Right atrium auricular region (tissue), 2 donors: ENCODE measurements at regions not wholly inside any gene's neighbourhood (a gene's known extent, or its start where the extent isn't known, plus 50 kb on each side); places are given as distances from the start of the nearest gene placed in this dataset.

Experiments used
- DNase-seq: peaks from one replicate; pipeline ENCODE4 v3.0.0-alpha.2; 2019; ENCODE audit warnings: low spot score
- H3K27ac ChIP-seq, 2 donors: fragments of 200-600 bp; sonication (generic); 1 replicate in 1 of 2; 2 replicates in 1 of 2; pipeline ENCODE4 v1.5.1; 2016 to 2019
- H3K27me3 ChIP-seq, 2 donors: fragments of 200-600 bp; sonication (generic); one replicate each; pipeline versions ENCODE4 v1.5.1 to v1.6.0; 2017 to 2019
- H3K36me3 ChIP-seq: fragments of 200-600 bp; sonication (generic); one replicate; pipeline ENCODE4 v1.5.1; 2016
- H3K4me1 ChIP-seq, 2 donors: fragments of 200-600 bp; sonication (generic); one replicate each; pipeline versions ENCODE4 v1.5.1 to v1.6.0; 2017 to 2019
- H3K4me3 ChIP-seq, 2 donors: fragments of 200-600 bp; sonication (generic); 1 replicate in 1 of 2; 2 replicates in 1 of 2; pipeline ENCODE4 v1.5.1; 2017 to 2019; ENCODE audit warnings: mild to moderate bottlenecking in 1 of 2, moderate library complexity in 1 of 2
- H3K9me3 ChIP-seq, 2 donors: fragments of 200-600 bp; sonication (generic); one replicate each; pipeline ENCODE4 v1.5.1; 2019
- TF ChIP-seq, protein P1 (sequence below), 2 donors: fragments of 200-600 bp; sonication (generic); IDR thresholded peaks; one replicate each; pipeline ENCODE4 v1.5.1; 2019; ENCODE audit warnings: antibody characterized with exemption in 2 of 2

- H3K27me3 ChIP-seq, result no peaks in the 10 kb centered on the region
- TF ChIP-seq, protein P1, sequence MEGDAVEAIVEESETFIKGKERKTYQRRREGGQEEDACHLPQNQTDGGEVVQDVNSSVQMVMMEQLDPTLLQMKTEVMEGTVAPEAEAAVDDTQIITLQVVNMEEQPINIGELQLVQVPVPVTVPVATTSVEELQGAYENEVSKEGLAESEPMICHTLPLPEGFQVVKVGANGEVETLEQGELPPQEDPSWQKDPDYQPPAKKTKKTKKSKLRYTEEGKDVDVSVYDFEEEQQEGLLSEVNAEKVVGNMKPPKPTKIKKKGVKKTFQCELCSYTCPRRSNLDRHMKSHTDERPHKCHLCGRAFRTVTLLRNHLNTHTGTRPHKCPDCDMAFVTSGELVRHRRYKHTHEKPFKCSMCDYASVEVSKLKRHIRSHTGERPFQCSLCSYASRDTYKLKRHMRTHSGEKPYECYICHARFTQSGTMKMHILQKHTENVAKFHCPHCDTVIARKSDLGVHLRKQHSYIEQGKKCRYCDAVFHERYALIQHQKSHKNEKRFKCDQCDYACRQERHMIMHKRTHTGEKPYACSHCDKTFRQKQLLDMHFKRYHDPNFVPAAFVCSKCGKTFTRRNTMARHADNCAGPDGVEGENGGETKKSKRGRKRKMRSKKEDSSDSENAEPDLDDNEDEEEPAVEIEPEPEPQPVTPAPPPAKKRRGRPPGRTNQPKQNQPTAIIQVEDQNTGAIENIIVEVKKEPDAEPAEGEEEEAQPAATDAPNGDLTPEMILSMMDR (IDR thresholded peaks at IDR 0.05), result no peak
- DNase-seq, result no peak
- H3K36me3 ChIP-seq, result no peaks in the 10 kb centered on the region
- H3K4me3 ChIP-seq, result no peak overlapping the region
- no peak overlapping the region for H3K27ac ChIP-seq
- no peaks in the 10 kb centered on the region for H3K9me3 ChIP-seq
- no peaks in the 10 kb centered on the region for H3K4me1 ChIP-seq
Observed at GRCh38 chr18:61662726-61663125, 230.1 kb downstream of the RNF152 start.

- no peak overlapping the region for H3K27ac ChIP-seq
Observed at GRCh38 chr18:61658431-61658830, 234.4 kb downstream of the RNF152 start.

DNA sequence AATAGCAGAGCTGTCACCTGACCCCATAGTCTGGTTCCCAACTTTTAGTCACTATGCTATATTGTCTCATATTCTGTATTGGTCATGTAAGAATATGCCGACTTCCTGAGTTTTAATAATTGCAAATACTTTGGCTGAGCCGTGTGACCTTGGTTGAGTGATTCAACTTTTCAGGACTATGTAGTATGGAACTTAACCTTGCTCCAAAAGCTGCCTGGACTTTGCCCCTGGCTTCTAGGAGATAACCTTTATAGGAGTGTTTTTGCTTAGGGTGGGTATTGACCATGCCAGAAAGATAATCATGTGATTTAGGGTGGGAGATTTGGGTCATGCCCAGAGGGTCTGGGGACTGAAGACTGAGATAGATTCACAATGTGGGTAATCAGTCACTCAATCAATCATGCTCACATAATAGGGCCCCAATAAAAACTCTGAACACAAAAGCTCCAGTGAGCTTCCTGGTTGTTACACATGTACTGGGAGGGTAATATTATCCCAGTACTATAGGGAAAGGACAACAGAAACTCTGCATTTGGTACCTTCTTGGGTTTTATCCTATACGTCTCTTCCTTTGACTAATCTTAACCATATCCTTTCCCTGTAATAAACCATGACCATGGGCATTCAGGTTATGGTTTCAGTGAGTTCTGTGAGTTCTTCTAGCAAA, 235.6 kb downstream of the RNF152 start:
- no peak overlapping the region for H3K4me3 ChIP-seq
- H3K9me3 ChIP-seq, result no peaks in the 10 kb centered on the region
- DNase-seq, result no peak
- no peaks in the 10 kb centered on the region for H3K36me3 ChIP-seq
- no peak overlapping the region for H3K27ac ChIP-seq
- H3K4me1 ChIP-seq, result no peaks in the 10 kb centered on the region
- no peaks in the 10 kb centered on the region for H3K27me3 ChIP-seq
- TF ChIP-seq, protein P1 (IDR thresholded peaks at IDR 0.05), result no peak

More at GRCh38 chr18:61658431-61658830, 234.4 kb downstream of the RNF152 start:
- Histone ChIP-seq H3K9me3 (no peaks in the 10 kb centered on the region), H3K4me1 (no peaks in the 10 kb centered on the region), H3K4me3 (no peak overlapping the region), H3K27me3 (no peaks in the 10 kb centered on the region), H3K36me3 (no peaks in the 10 kb centered on the region)
- DNase-seq, result no peak
- TF ChIP-seq, protein P1 (IDR thresholded peaks at IDR 0.05), result no peak

- no peaks in the 10 kb centered on the region for H3K27me3 ChIP-seq
- no peak overlapping the region for H3K27ac ChIP-seq
- DNase-seq, result no peak
- no peaks in the 10 kb centered on the region for H3K4me1 ChIP-seq
- TF ChIP-seq, protein P1 (IDR thresholded peaks at IDR 0.05), result no peak
- H3K4me3 ChIP-seq, result no peak overlapping the region
- no peaks in the 10 kb centered on the region for H3K36me3 ChIP-seq
- H3K9me3 ChIP-seq, result no peaks in the 10 kb centered on the region
Observed at GRCh38 chr18:61655630-61656029, 237.2 kb downstream of the RNF152 start.

DNA sequence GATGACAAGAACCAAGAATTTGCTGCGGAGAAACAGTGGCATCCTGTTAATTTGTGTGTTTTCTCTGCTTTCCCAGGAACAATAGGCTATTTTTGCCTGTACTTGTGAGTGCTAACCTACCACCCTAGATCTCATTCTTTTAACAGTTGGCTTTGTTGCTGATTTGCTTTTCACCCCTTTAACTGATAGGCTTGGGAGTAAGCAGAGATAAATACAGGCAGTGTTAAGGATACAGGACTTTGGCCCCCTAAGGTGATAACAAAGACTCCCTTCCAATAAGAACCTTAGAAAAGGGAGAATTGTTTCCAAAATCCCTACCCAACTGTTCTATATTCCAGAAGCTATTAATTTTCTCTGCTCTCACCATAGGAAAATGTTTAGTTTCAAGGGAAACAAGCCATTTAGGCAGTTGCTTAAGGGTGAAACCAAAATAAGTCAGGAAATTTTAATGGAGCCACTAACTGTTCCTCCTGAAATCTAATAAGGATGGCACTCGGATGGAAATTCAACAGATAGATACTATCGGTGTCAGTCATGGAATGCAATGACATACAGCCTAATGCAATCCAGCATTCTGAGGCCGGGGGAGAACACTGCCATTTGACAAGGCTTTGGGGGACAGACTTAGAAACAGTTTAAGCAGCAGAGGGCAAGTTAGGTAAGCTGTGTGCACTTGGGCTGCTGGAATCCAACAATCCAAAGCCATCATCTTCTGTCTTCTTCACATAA, 238.8 kb downstream of the RNF152 start:
- TF ChIP-seq, protein P1 (IDR thresholded peaks at IDR 0.05), result no peak
- Histone ChIP-seq H3K9me3 (no peaks in the 10 kb centered on the region), H3K27ac (no peak overlapping the region), H3K4me1 (no peaks in the 10 kb centered on the region), H3K36me3 (no peaks in the 10 kb centered on the region), H3K27me3 (no peaks in the 10 kb centered on the region), H3K4me3 (no peak overlapping the region)
- no peak for DNase-seq
